ENCODE measurements at regions not wholly inside any gene's neighbourhood (a gene's known extent, or its start where the extent isn't known, plus 50 kb on each side); places are given as distances from the start of the nearest gene placed in this dataset.

DNA sequence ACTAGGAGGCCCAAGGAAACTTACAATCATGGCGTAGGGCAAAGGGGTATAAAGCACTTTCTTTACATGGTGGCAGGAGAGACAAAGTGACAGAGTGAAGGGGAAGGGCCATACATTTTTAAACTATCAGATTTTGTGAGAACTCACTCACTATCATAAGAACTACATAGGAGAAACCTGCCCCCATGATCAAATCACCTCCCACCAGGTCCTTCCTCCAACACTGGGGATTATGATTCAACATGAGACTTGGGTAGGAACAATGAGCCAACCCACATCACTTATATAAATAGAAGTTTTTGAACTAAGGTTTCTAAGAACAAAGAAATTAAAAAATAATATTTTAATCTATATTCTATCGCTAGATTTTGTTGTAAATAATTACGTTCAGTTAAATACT is 460.3 kb upstream of the TYRP1 start:
- in situ Hi-C loops (cut with MboI; ENCODE audit: low pct_unique_long_range_greater_than_20kb, low sequenced_read_pairs, unreplicated experiment): no loop called here
- TF ChIP-seq CTCF (IDR thresholded peaks at IDR 0.05; ENCODE audit: extremely low read depth, insufficient read depth, missing control alignments): no peak
- no peak for DNase-seq (ENCODE audit: low spot score)

DNA sequence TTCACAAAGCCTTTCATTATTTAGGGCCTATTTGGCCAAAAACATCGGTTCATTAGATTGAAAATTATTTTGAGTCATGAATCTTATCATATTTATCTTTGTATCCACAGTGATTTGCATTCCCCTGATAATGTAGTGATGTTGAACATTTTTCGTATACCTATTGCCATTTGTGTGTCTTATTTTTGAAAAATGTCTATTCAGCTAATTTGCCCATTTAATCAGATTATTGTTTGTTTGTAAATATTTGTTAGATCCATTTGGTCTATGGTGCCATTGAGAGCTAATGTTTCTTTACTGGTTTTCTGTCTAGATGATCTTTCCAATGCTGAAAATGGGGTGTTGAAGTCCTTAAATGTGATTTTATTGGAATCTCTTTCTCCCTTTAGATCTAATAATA is 439.2 kb upstream of the TYRP1 start:
- no peak for TF ChIP-seq CTCF (IDR thresholded peaks at IDR 0.05; ENCODE audit: extremely low read depth, insufficient read depth, missing control alignments)
- in situ Hi-C loops (cut with MboI; ENCODE audit: low pct_unique_long_range_greater_than_20kb, low sequenced_read_pairs, unreplicated experiment): no loop called here
- no peak for DNase-seq (ENCODE audit: low spot score)

DNA sequence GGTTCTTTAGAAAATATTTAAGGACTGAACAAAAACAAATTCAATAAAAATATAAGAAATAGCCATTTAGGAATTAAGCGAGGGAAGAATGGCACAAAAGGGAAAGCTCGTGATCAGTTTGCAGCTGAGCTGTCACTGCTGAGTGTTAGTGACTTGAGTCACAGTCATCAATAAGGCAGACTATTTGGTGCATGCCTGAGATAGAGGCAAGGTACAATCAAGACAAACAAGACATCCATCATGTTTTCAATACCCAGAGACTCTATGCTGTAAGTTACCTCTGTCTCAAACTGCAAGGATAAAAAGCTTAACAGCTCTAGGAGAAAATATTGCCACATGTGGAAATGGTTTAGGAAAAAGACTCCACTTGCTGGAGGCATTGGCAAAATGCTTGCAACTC is 426.4 kb upstream of the TYRP1 start:
- in situ Hi-C loops (cut with MboI; ENCODE audit: low pct_unique_long_range_greater_than_20kb, low sequenced_read_pairs, unreplicated experiment): no loop called here
- no peak for DNase-seq (ENCODE audit: low spot score)
- no peak for TF ChIP-seq CTCF (IDR thresholded peaks at IDR 0.05; ENCODE audit: extremely low read depth, insufficient read depth, missing control alignments)

DNA sequence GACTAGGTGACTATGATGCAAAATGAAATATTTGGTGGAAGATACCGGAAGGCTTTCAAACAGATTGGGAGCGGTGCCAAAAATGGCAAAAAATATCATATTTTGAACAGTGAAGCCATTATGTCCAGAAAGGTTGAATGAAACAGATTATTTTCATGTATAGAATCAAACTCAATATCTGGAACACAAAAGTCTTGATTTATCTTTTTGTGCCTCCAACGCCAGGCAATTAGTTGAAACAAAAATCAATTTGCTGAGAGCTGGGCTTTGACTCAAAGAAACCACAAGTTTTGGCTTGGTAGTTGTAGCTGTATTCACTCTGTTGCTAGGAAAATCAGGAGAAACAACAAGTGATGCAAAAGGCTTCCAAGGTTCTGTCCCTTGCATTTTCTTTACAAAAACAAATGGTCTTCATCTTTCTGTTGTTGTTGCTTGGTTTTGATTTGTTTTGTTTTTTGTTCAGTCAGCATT is 421.7 kb upstream of the TYRP1 start:
- TF ChIP-seq CTCF (IDR thresholded peaks at IDR 0.05; ENCODE audit: extremely low read depth, insufficient read depth, missing control alignments): no peak
- in situ Hi-C loops (cut with MboI; ENCODE audit: low pct_unique_long_range_greater_than_20kb, low sequenced_read_pairs, unreplicated experiment): no loop called here
- no peak for DNase-seq (ENCODE audit: low spot score)

DNA sequence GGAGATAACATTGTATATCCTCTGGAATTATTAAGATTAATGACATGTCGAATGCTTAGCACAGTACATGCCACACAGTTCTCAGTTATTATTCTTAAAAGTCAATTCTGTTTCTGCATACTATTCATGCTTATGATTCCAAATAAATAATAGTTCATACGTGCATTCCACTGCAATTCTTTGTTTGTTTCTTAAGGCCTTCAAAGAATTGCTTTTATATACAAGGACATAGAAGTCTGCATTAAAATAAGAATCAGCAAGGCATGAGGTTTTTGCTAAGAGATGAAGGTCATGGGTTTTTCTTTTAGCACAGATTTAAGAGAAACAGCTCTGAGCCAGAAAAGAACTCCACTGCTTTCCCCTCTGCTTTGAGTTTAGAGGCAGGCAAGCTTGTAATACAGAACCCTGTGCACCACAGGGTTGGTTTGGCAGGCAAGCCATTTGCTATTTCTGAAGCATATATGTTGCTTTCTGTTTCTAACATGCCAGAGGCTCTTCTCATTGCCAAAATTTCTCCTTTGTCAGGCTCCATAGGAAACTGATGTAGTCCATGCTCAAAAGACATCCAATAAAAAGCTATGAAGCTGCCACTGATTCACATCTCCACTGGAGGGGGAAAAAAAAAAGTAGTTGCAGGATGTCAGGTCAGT is 420.6 kb upstream of the TYRP1 start:
- in situ Hi-C loops (cut with MboI; ENCODE audit: low pct_unique_long_range_greater_than_20kb, low sequenced_read_pairs, unreplicated experiment): no loop called here
- no peak for TF ChIP-seq CTCF (IDR thresholded peaks at IDR 0.05; ENCODE audit: extremely low read depth, insufficient read depth, missing control alignments)
- DNase-seq (ENCODE audit: low spot score): no peak

- no peak for DNase-seq (ENCODE audit: low spot score)
- in situ Hi-C loops (cut with MboI; ENCODE audit: low pct_unique_long_range_greater_than_20kb, low sequenced_read_pairs, unreplicated experiment): no loop called here
Observed at GRCh38 chr9:12274577-12274976, 418.6 kb upstream of the TYRP1 start.

More at GRCh38 chr9:12274577-12274976, 418.6 kb upstream of the TYRP1 start:
- TF ChIP-seq CTCF (IDR thresholded peaks at IDR 0.05; ENCODE audit: extremely low read depth, insufficient read depth, missing control alignments): no peak

Measured in GM13977 (cell line).